A549 (cell line): ENCODE measurements at regions not wholly inside any gene's neighbourhood (a gene's known extent, or its start where the extent isn't known, plus 50 kb on each side); places are given as distances from the start of the nearest gene placed in this dataset.

Source experiments
- CHD2 ChIP-seq: fragments of 150-350 bp; IDR thresholded peaks from 2 replicates; pipeline ENCODE4 v1.6.1; 2014; ENCODE audit warnings: low read length; ENCODE audit not compliant: partially characterized antibody
- CTCF ChIP-seq: fragments of >200 bp; sonication (Bioruptor Twin); formaldehyde crosslinking; IDR thresholded peaks from 3 replicates; pipeline ENCODE4 v1.5.1; 2016
- MAFK ChIP-seq: fragments of 450-650 bp; IDR thresholded peaks from 2 replicates; pipeline ENCODE4 v1.6.1; 2014; ENCODE audit not compliant: partially characterized antibody
- MAX ChIP-seq: IDR thresholded peaks from 2 replicates; pipeline ENCODE4 v1.6.1; 2012
- POLR2A ChIP-seq: IDR thresholded peaks from 2 replicates; pipeline ENCODE4 v1.6.1; 2012; ENCODE audit warnings: mild to moderate bottlenecking, low read length
- RAD21 ChIP-seq, 2 experiments: fragments of >200 bp in 1 of 2; sonication (Bioruptor Twin) in 1 of 2; formaldehyde crosslinking in 1 of 2; IDR thresholded peaks in 1 of 2; conservative IDR thresholded peaks in 1 of 2; 2 replicates in 1 of 2; 3 replicates in 1 of 2; pipeline ENCODE4 v1.6.1; 2012 to 2018; ENCODE audit warnings: inconsistent platforms in 1 of 2
- RCOR1 ChIP-seq: fragments of 150-350 bp; IDR thresholded peaks from 2 replicates; pipeline ENCODE4 v1.6.1; 2014; ENCODE audit warnings: antibody characterized with exemption, low read length, low read depth
- RFX5 ChIP-seq: fragments of 450-650 bp; IDR thresholded peaks from 2 replicates; pipeline ENCODE4 v1.7.1; 2014; ENCODE audit warnings: antibody characterized with exemption, mild to moderate bottlenecking, moderate library complexity

GRCh38 chr1:112325504-112325903 lies 70.5 kb upstream of the CTTNBP2NL start:
- TF ChIP-seq CHD2, result no peak
- TF ChIP-seq MAX, result no peak
- TF ChIP-seq RCOR1, result no peak
- TF ChIP-seq CTCF, result no peak
- no peak for TF ChIP-seq MAFK
- TF ChIP-seq POLR2A, result no peak
- TF ChIP-seq RAD21 (conservative IDR thresholded peaks at IDR 0.05 in 1 of 2, IDR thresholded peaks at IDR 0.05 in 1 of 2), result no peak
- TF ChIP-seq RFX5, result no peak
